GM06990 (cell line): ENCODE measurements at regions not wholly inside any gene's neighbourhood (a gene's known extent, or its start where the extent isn't known, plus 50 kb on each side); places are given as distances from the start of the nearest gene placed in this dataset.
"Not testable (repeated sequence)": the region's sequence is repeated elsewhere in the genome, so short reads cannot be mapped to it uniquely, and the experiment has no call there.

Source experiments
- DNase-seq: peaks from one replicate; pipeline ENCODE4 v3.0.0-alpha.2; 2011; ENCODE audit not compliant: insufficient read length; ENCODE audit errors: extremely low read depth
- H3K27me3 ChIP-seq: replicated peaks from 2 replicates; pipeline ENCODE4 v1.6.0; 2011; ENCODE audit warnings: low read length; ENCODE audit not compliant: control insufficient read depth, insufficient read depth
- H3K36me3 ChIP-seq: 2 replicates; pipeline ENCODE4 v1.5.1; 2011; ENCODE audit warnings: low read length; ENCODE audit not compliant: control insufficient read depth, insufficient read depth
- H3K4me3 ChIP-seq: replicated peaks from 2 replicates; pipeline ENCODE4 v1.5.1; 2011; ENCODE audit warnings: low read depth, mild to moderate bottlenecking, control low read depth, low read length
- TF ChIP-seq, protein P1 (sequence below): IDR thresholded peaks from 2 replicates; pipeline ENCODE4 v1.5.1; 2011; ENCODE audit warnings: low read length, control low read depth, mild to moderate bottlenecking, inconsistent platforms; ENCODE audit not compliant: insufficient read depth, poor library complexity, severe bottlenecking

DNA sequence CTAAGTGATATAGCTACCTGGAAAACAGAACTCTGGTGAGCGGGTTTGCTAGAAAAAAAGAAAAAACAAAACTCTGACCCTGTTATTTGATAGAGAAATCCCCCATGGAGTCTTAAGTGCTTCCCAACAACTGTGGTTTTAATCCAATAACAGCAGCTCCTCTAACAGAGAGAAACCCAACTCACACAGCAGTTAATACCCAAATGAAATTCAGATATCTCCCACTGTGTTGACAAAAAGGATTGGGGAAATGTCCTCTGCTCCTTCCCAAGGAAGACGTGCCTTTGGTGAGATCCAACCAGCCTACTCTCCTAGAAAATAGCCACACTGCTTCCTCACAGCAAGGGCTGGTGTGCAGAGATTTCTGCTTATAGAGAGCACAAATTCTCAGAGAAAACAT lies 200.4 kb upstream of the FBXL4 start:
- no peak overlapping the region for H3K4me3 ChIP-seq
- no peaks in the 10 kb centered on the region for H3K36me3 ChIP-seq
- TF ChIP-seq, protein P1, sequence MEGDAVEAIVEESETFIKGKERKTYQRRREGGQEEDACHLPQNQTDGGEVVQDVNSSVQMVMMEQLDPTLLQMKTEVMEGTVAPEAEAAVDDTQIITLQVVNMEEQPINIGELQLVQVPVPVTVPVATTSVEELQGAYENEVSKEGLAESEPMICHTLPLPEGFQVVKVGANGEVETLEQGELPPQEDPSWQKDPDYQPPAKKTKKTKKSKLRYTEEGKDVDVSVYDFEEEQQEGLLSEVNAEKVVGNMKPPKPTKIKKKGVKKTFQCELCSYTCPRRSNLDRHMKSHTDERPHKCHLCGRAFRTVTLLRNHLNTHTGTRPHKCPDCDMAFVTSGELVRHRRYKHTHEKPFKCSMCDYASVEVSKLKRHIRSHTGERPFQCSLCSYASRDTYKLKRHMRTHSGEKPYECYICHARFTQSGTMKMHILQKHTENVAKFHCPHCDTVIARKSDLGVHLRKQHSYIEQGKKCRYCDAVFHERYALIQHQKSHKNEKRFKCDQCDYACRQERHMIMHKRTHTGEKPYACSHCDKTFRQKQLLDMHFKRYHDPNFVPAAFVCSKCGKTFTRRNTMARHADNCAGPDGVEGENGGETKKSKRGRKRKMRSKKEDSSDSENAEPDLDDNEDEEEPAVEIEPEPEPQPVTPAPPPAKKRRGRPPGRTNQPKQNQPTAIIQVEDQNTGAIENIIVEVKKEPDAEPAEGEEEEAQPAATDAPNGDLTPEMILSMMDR, result no peak
- no peaks in the 10 kb centered on the region for H3K27me3 ChIP-seq
- no peak for DNase-seq

DNA sequence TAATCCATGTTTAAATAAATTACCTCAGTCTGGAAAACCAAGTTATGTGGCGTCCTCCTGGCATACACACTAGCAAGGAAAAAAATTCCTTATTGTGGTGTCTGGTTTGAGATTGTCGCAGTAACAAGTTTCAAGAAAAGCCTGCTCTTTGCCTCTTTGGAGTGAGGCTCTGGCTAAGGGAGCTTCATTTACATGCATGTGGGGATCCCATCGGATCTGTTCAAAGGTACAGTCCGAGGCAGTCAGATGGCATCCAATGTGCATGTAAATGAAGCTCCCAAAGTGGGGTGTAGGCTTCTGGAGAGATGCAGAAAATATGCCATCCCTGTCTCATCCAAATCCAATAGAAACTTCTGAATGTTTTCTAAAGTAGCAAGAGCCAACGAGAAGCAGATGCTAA lies 199.5 kb upstream of the FBXL4 start:
- H3K36me3 ChIP-seq, result no peaks in the 10 kb centered on the region
- H3K27me3 ChIP-seq, result no peaks in the 10 kb centered on the region
- H3K4me3 ChIP-seq, result no peak overlapping the region
- no peak for DNase-seq
- TF ChIP-seq, protein P1, result no peak

DNA sequence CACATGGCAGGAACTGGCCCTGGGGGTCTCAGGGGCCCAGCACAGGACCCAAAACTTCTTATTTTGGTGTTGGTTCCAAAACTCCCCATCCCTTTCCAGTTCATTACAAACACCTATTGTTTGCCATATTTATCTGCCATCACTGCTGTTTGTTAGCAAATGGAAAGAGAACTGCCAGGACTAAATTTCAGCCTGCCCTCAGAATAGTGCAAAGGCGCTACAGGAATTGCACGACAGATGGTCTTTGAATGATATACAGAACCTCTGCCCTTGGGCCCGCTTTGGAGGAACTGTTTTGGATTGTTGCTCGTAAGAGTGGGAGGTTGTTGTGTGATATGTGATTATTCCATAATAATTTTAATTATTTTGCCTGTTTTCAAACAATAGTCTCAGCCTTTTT lies 199.0 kb upstream of the FBXL4 start:
- DNase-seq, result no peak
- TF ChIP-seq, protein P1, result no peak
- Histone ChIP-seq H3K36me3 (no peaks in the 10 kb centered on the region), H3K4me3 (no peak overlapping the region), H3K27me3 (no peaks in the 10 kb centered on the region)

DNA sequence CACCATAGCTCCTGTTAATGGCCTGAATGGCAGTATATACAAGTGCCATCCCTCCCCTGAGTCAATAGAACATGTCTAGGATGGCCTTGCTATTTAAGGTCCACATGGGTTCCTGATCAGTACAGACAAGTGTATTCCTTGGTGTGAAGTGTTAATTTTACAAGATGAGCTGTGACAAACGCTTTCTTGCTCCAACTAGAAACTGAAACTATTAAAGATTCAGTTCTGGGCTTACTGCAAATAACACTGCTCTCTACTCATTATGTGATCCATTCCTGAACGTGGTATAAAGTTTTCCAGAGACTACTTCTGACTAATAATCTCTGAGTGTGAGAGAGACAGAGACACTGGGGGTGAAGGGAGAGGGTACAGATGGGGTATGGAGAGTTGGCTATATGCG lies 198.0 kb upstream of the FBXL4 start:
- H3K27me3 ChIP-seq, result no peaks in the 10 kb centered on the region
- H3K4me3 ChIP-seq, result no peak overlapping the region
- H3K36me3 ChIP-seq, result no peaks in the 10 kb centered on the region
- TF ChIP-seq, protein P1, result no peak
- DNase-seq, result no peak

DNA sequence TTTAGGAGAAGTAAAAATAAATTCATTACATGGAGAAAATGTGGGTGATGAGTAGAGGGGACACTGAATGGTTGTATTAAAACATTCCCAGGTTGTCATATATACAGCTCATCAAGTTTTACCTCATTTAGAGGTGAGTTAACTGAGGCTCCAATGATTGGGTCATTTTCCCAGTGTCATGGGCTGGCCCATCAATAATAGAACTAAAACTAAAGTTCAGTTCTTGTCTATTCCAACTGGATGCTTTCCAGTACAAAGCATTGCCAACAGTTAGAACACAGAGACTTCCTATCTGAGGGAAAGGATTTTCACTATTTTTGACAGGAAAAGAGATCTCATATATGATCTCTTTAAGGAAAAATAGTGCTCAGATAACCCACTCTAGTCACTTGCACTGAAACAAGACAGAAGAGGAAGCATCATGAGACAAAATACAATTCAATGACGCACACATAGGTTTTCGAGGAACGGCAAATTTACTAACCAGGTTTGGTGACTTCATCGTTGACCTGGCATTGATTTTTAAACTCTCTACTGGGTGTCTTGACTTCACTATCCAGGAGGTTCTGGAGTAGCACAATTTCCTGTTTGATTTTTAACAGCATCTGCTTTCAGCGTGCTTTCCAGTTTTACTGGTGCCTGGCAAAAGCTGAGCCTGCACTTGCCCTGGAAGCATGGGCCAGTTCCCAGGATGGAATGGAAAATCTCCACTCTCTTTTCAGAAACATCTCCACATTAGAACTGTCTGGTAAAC lies 195.5 kb upstream of the FBXL4 start:
- no peak overlapping the region for H3K4me3 ChIP-seq
- H3K36me3 ChIP-seq, result no peaks in the 10 kb centered on the region
- H3K27me3 ChIP-seq, result no peaks in the 10 kb centered on the region; the same call in 1 of the 2 replicates
- DNase-seq, result no peak
- TF ChIP-seq, protein P1, result no peak

DNA sequence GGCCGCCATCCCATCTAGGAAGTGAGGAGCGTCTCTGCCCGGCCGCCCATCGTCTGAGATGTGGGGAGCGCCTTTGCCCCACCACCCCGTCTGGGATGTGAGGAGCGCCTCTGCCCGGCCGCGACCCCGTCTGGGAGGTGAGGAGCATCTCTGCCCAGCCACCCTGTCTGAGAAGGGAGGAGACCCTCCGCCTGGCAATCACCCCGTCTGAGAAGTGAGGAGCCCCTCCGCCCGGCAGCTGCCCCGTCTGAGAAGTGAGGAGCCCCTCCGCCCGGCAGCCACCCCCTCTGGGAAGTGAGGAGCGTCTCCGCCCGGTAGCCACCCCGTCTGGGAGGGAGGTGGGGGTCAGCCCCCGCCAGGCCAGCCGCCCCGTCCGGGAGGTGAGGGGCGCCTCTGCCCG lies 194.2 kb upstream of the FBXL4 start:
- DNase-seq, H3K27me3 ChIP-seq, H3K36me3 ChIP-seq, H3K4me3 ChIP-seq: not testable (repeated sequence)
